ENCODE measurements at regions not wholly inside any gene's neighbourhood (a gene's known extent, or its start where the extent isn't known, plus 50 kb on each side); places are given as distances from the start of the nearest gene placed in this dataset.
"Not testable (repeated sequence)": the region's sequence is repeated elsewhere in the genome, so short reads cannot be mapped to it uniquely, and the experiment has no call there.

- no peak for DNase-seq
Observed at GRCh38 chr1:199057322-199057721, 418.5 kb downstream of the PTPRC start.

GRCh38 chr1:199058281-199058680 lies 419.4 kb downstream of the PTPRC start:
- no peak for DNase-seq

- no peak for DNase-seq
Observed at GRCh38 chr1:199064971-199065370, 426.1 kb downstream of the PTPRC start.

- DNase-seq = no peak
Observed at GRCh38 chr1:199067483-199067882, 428.6 kb downstream of the PTPRC start.

- no peak for DNase-seq
Observed at GRCh38 chr1:199071080-199071479, 432.2 kb downstream of the PTPRC start.

GRCh38 chr1:199073166-199073565 lies 434.3 kb downstream of the PTPRC start:
- DNase-seq = no peak

- DNase-seq = no peak
Observed at GRCh38 chr1:199075792-199076191, 437.0 kb downstream of the PTPRC start.

- no peak for DNase-seq
Observed at GRCh38 chr1:199079994-199080393, 441.2 kb downstream of the PTPRC start.

- no peak for DNase-seq
Observed at GRCh38 chr1:199081739-199082138, 442.9 kb downstream of the PTPRC start.

GRCh38 chr1:199082778-199083389 lies 444.0 kb downstream of the PTPRC start:
- DNase-seq = no peak

GRCh38 chr1:199083680-199084079 lies 444.8 kb downstream of the PTPRC start:
- no peak for DNase-seq

GRCh38 chr1:199084293-199084692 lies 445.5 kb downstream of the PTPRC start:
- no peak for DNase-seq

GRCh38 chr1:199085903-199086302 lies 447.1 kb downstream of the PTPRC start:
- DNase-seq = no peak

- no peak for DNase-seq
Observed at GRCh38 chr1:199087144-199087543, 448.3 kb downstream of the PTPRC start.

GRCh38 chr1:199089393-199090122 lies 450.7 kb downstream of the PTPRC start:
- no peak for DNase-seq

- not testable (repeated sequence) for DNase-seq
Observed at GRCh38 chr1:199095628-199096027, 456.8 kb downstream of the PTPRC start.

- no peak for DNase-seq
Observed at GRCh38 chr1:199096591-199096990, 457.8 kb downstream of the PTPRC start.

- DNase-seq = no peak
Observed at GRCh38 chr1:199098468-199098867, 459.6 kb downstream of the PTPRC start.

- no peak for DNase-seq
Observed at GRCh38 chr1:199101139-199101538, 462.3 kb downstream of the PTPRC start.

- DNase-seq = no peak
Observed at GRCh38 chr1:199101635-199102034, 462.8 kb downstream of the PTPRC start.

- DNase-seq = no peak
Observed at GRCh38 chr1:199102239-199102638, 463.4 kb downstream of the PTPRC start.

GRCh38 chr1:199109160-199109559 lies 470.3 kb downstream of the PTPRC start:
- no peak for DNase-seq

GRCh38 chr1:199112365-199112764 lies 473.5 kb downstream of the PTPRC start:
- no peak for DNase-seq

GRCh38 chr1:199113265-199113869 lies 474.5 kb downstream of the PTPRC start:
- peak in 2 of 3 experiments; percentile 17 to 43 for DNase-seq
